ENCODE measurements at regions not wholly inside any gene's neighbourhood (a gene's known extent, or its start where the extent isn't known, plus 50 kb on each side); places are given as distances from the start of the nearest gene placed in this dataset.

- in situ Hi-C loops (cut with HindIII; ENCODE audit: low pct_unique_long_range_greater_than_20kb, low sequenced_read_pairs): no loop called here
- no peak for DNase-seq (ENCODE audit: low read depth, low spot score)
Observed at GRCh38 chr1:219808790-219809189, 119.6 kb downstream of the SLC30A10 start.

GRCh38 chr1:219806642-219807041, 121.7 kb downstream of the SLC30A10 start:
- peak; percentile 5 for DNase-seq (ENCODE audit: low read depth, low spot score)
- in situ Hi-C loops (cut with HindIII; ENCODE audit: low pct_unique_long_range_greater_than_20kb, low sequenced_read_pairs): no loop called here

- no peak for DNase-seq (ENCODE audit: low read depth, low spot score)
- in situ Hi-C loops (cut with HindIII; ENCODE audit: low pct_unique_long_range_greater_than_20kb, low sequenced_read_pairs): no loop called here
Observed at GRCh38 chr1:219806020-219806419, 122.3 kb downstream of the SLC30A10 start.

- in situ Hi-C loops (cut with HindIII; ENCODE audit: low pct_unique_long_range_greater_than_20kb, low sequenced_read_pairs): no loop called here
- peak; percentile 79 for DNase-seq (ENCODE audit: low read depth, low spot score)
Observed at GRCh38 chr1:219805191-219805590, 123.2 kb downstream of the SLC30A10 start.

- in situ Hi-C loops (cut with HindIII; ENCODE audit: low pct_unique_long_range_greater_than_20kb, low sequenced_read_pairs): no loop called here
Observed at GRCh38 chr1:219801156-219801820, 127.1 kb downstream of the SLC30A10 start.

GRCh38 chr1:219798283-219799030, 129.9 kb downstream of the SLC30A10 start:
- DNase-seq (ENCODE audit: low read depth, low spot score): peak; percentile 58
- in situ Hi-C loops (cut with HindIII; ENCODE audit: low pct_unique_long_range_greater_than_20kb, low sequenced_read_pairs): no loop called here

More at GRCh38 chr1:219801156-219801820, 127.1 kb downstream of the SLC30A10 start:
- DNase-seq (ENCODE audit: low read depth, low spot score): no peak

- DNase-seq (ENCODE audit: low read depth, low spot score): no peak
- in situ Hi-C loops (cut with HindIII; ENCODE audit: low pct_unique_long_range_greater_than_20kb, low sequenced_read_pairs): no loop called here
Observed at GRCh38 chr1:219797683-219798082, 130.7 kb downstream of the SLC30A10 start.

- DNase-seq (ENCODE audit: low read depth, low spot score): no peak
- in situ Hi-C loops (cut with HindIII; ENCODE audit: low pct_unique_long_range_greater_than_20kb, low sequenced_read_pairs): no loop called here
Observed at GRCh38 chr1:219797009-219797408, 131.3 kb downstream of the SLC30A10 start.

GRCh38 chr1:219795363-219795917, 132.9 kb downstream of the SLC30A10 start:
- DNase-seq (ENCODE audit: low read depth, low spot score): no peak
- in situ Hi-C loops (cut with HindIII; ENCODE audit: low pct_unique_long_range_greater_than_20kb, low sequenced_read_pairs): no loop called here

- in situ Hi-C loops (cut with HindIII; ENCODE audit: low pct_unique_long_range_greater_than_20kb, low sequenced_read_pairs): no loop called here
- no peak for DNase-seq (ENCODE audit: low read depth, low spot score)
Observed at GRCh38 chr1:219794085-219794743, 134.1 kb downstream of the SLC30A10 start.

- no peak for DNase-seq (ENCODE audit: low read depth, low spot score)
- in situ Hi-C loops (cut with HindIII; ENCODE audit: low pct_unique_long_range_greater_than_20kb, low sequenced_read_pairs): no loop called here
Observed at GRCh38 chr1:219792337-219793021, 135.9 kb downstream of the SLC30A10 start.

GRCh38 chr1:219791766-219792165, 136.6 kb downstream of the SLC30A10 start:
- no peak for DNase-seq (ENCODE audit: low read depth, low spot score)
- in situ Hi-C loops (cut with HindIII; ENCODE audit: low pct_unique_long_range_greater_than_20kb, low sequenced_read_pairs): no loop called here

- in situ Hi-C loops (cut with HindIII; ENCODE audit: low pct_unique_long_range_greater_than_20kb, low sequenced_read_pairs): no loop called here
- no peak for DNase-seq (ENCODE audit: low read depth, low spot score)
Observed at GRCh38 chr1:219790834-219791615, 137.3 kb downstream of the SLC30A10 start.

GRCh38 chr1:219788700-219789099, 139.7 kb downstream of the SLC30A10 start:
- in situ Hi-C loops (cut with HindIII; ENCODE audit: low pct_unique_long_range_greater_than_20kb, low sequenced_read_pairs): no loop called here
- DNase-seq (ENCODE audit: low read depth, low spot score): no peak

- no peak for DNase-seq (ENCODE audit: low read depth, low spot score)
- in situ Hi-C loops (cut with HindIII; ENCODE audit: low pct_unique_long_range_greater_than_20kb, low sequenced_read_pairs): no loop called here
Observed at GRCh38 chr1:219788091-219788490, 140.3 kb downstream of the SLC30A10 start.

- in situ Hi-C loops (cut with HindIII; ENCODE audit: low pct_unique_long_range_greater_than_20kb, low sequenced_read_pairs): no loop called here
- no peak for DNase-seq (ENCODE audit: low read depth, low spot score)
Observed at GRCh38 chr1:219784660-219785381, 143.5 kb downstream of the SLC30A10 start.

Measured in SK-MEL-5 (cell line).